Loucy (cell line): ENCODE measurements at regions not wholly inside any gene's neighbourhood (a gene's known extent, or its start where the extent isn't known, plus 50 kb on each side); places are given as distances from the start of the nearest gene placed in this dataset.
"Not testable (repeated sequence)": the region's sequence is repeated elsewhere in the genome, so short reads cannot be mapped to it uniquely, and the experiment has no call there.

Experiments used
- H2AFZ ChIP-seq: fragments of 200-600 bp; sonication (generic); 2 replicates; pipeline ENCODE4 v1.6.0; 2016; ENCODE audit warnings: antibody characterized with exemption, mild to moderate bottlenecking, low read length, moderate library complexity
- H3F3A ChIP-seq: fragments of 200-600 bp; 2 replicates; pipeline ENCODE4 v1.6.0; 2016; ENCODE audit warnings: antibody characterized with exemption, low read depth, mild to moderate bottlenecking
- H3K27me3 ChIP-seq: fragments of 200-600 bp; sonication (generic); 2 replicates; pipeline ENCODE4 v1.6.1; 2014; ENCODE audit warnings: low read length, mild to moderate bottlenecking; ENCODE audit not compliant: insufficient read depth, poor library complexity, severe bottlenecking
- H3K36me3 ChIP-seq: fragments of 200-600 bp; sonication (generic); 2 replicates; pipeline ENCODE4 v1.6.1; 2016; ENCODE audit warnings: low read length; ENCODE audit not compliant: insufficient read depth
- H3K4me1 ChIP-seq: fragments of 200-600 bp; sonication (generic); 2 replicates; pipeline ENCODE4 v1.5.1; 2014; ENCODE audit warnings: low read length, mild to moderate bottlenecking; ENCODE audit not compliant: insufficient read depth, poor library complexity, severe bottlenecking
- H3K4me2 ChIP-seq: fragments of 200-600 bp; sonication (generic); 2 replicates; pipeline ENCODE4 v1.6.0; 2014; ENCODE audit warnings: antibody characterized with exemption, low read length, low read depth, mild to moderate bottlenecking; ENCODE audit not compliant: poor library complexity, severe bottlenecking
- H3K4me3 ChIP-seq: fragments of 200-600 bp; sonication (generic); 2 replicates; pipeline ENCODE4 v1.5.1; 2014; ENCODE audit warnings: low read length, mild to moderate bottlenecking, mixed read lengths; ENCODE audit not compliant: poor library complexity, severe bottlenecking
- H3K79me2 ChIP-seq: fragments of 200-600 bp; sonication (generic); 2 replicates; pipeline ENCODE4 v1.6.1; 2014; ENCODE audit warnings: low read length; ENCODE audit not compliant: insufficient read depth
- H3K9ac ChIP-seq: fragments of 200-600 bp; sonication (generic); 2 replicates; pipeline ENCODE4 v1.6.0; 2014; ENCODE audit warnings: mild to moderate bottlenecking, low read depth, low read length, moderate library complexity; ENCODE audit not compliant: poor library complexity, severe bottlenecking
- H3K9me2 ChIP-seq: fragments of 200-600 bp; sonication (generic); replicated peaks from 2 replicates; pipeline ENCODE4 v1.6.1; 2016; ENCODE audit warnings: low read depth, low read length, mixed read lengths
- H3K9me3 ChIP-seq: fragments of 200-600 bp; sonication (generic); 2 replicates; pipeline ENCODE4 v1.6.1; 2014; ENCODE audit warnings: mild to moderate bottlenecking, antibody characterized with exemption, low read length, low read depth; ENCODE audit not compliant: insufficient read depth
- H4K20me1 ChIP-seq: fragments of 200-600 bp; sonication (generic); 2 replicates; pipeline ENCODE4 v1.6.0; 2014; ENCODE audit warnings: antibody characterized with exemption, low read length, mild to moderate bottlenecking; ENCODE audit not compliant: insufficient read depth, poor library complexity, severe bottlenecking

DNA sequence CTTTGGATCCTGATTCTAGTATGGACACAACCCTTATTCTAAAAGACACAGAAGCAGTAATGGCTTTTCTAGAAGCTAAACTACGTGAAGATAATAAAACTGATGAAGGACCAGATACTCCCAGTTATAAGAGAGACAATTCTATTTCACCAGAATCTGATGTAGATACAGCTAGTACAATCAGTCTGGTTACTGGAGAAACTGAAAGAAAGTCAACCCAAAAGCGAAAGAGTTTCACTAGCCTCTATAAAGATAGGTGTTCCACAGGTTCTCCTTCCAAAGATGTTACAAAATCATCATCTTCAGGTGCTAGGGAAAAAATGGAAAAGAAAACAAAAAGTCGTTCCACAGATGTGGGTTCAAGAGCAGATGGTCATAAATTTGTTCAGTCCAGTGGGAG, 161.5 kb upstream of the PRSS12 start:
- H3K9ac ChIP-seq, H3K9me2 ChIP-seq, H3K4me2 ChIP-seq, H3K4me1 ChIP-seq, H3K79me2 ChIP-seq, H3K27me3 ChIP-seq, H3K9me3 ChIP-seq, H3K36me3 ChIP-seq, H4K20me1 ChIP-seq, H3K4me3 ChIP-seq, H2AFZ ChIP-seq, H3F3A ChIP-seq: not testable (repeated sequence)

DNA sequence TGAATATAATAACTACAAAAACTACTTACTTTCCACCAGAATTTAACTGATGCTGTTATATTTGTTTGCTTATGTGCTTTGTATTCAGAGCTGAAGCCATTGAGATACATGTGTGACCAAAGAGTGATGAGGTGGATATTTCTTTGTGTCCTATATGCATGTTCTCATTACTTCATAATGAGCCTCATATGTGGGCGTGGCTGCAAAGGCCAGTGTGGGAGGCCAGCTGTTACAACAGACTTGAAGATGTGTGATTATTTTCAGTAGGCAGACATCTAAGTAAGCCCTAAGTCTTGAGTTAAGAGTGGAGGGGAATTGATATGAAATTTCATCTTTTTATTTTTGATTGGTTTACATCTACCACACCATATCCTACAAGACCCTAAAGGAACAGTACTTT, 163.3 kb upstream of the PRSS12 start:
- H3K9me2 ChIP-seq, H3K9me3 ChIP-seq, H3F3A ChIP-seq, H3K4me2 ChIP-seq, H3K4me1 ChIP-seq, H3K36me3 ChIP-seq, H4K20me1 ChIP-seq, H3K79me2 ChIP-seq, H2AFZ ChIP-seq, H3K27me3 ChIP-seq, H3K4me3 ChIP-seq, H3K9ac ChIP-seq: not testable (repeated sequence)

DNA sequence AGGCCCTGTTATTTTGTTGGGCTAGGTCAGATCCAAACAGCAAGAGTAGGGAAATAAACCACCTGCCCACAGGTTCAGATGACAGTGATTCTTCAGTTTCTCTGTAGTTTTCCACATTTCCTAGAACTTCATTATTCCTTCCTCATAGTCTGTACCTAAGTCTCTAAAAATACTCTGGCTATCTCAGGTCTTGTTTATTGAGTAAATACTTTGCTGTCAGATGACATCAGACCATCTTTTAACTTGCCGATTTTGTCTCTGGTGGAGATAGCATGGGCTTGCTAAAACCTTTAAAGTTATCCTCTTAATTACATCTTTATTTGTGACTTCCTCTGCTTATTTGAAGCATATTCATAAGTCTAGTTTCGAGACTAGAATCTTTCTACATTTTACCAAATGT, 155.1 kb upstream of the METTL14 start:
- not testable (repeated sequence) for H3F3A ChIP-seq, H3K9ac ChIP-seq, H2AFZ ChIP-seq, H3K9me3 ChIP-seq, H3K4me2 ChIP-seq, H3K79me2 ChIP-seq, H3K4me3 ChIP-seq, H3K36me3 ChIP-seq, H4K20me1 ChIP-seq, H3K4me1 ChIP-seq, H3K9me2 ChIP-seq, H3K27me3 ChIP-seq

DNA sequence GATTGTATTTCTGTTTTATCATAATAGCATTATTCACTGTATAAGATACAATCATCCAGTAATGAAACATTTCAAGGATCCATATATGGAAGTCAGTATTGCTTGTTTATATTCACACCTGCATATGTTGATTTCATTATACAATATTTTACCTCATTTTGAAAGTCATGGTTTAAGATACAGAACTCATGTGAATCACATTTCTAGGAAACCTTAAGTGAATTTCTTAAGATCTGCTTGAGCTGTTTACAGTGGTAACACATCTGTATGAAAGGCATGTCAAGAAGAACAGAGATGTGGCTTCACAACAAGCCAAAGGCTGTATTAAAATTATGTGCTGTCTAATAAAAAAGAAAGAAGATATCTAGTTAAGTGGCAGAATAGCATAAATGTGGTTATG, 153.2 kb upstream of the METTL14 start:
- H3K4me3 ChIP-seq, H2AFZ ChIP-seq, H3K4me2 ChIP-seq, H3K36me3 ChIP-seq, H3K9me2 ChIP-seq, H3K79me2 ChIP-seq, H3F3A ChIP-seq, H4K20me1 ChIP-seq, H3K27me3 ChIP-seq, H3K9me3 ChIP-seq, H3K9ac ChIP-seq, H3K4me1 ChIP-seq: not testable (repeated sequence)

DNA sequence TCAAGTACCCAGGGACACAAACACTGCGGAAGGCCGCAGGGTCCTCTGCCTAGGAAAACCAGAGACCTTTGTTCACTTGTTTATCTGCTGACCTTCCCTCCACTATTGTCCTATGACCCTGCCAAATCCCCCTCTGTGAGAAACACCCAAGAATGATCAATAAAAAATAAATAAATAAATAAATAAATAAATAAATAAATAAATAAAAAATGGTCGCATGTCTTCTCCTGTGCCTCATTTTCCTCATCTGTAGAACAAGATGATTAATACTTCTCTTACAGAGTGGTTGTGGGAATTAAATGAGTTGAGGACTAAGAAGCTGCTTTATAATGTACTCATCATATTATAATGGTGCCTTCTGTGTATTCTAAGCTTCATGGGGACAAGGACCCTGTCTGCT, 149.4 kb upstream of the METTL14 start:
- H3K27me3 ChIP-seq, H4K20me1 ChIP-seq, H2AFZ ChIP-seq, H3K9me3 ChIP-seq, H3K79me2 ChIP-seq, H3K4me2 ChIP-seq, H3K9ac ChIP-seq, H3F3A ChIP-seq, H3K36me3 ChIP-seq, H3K9me2 ChIP-seq, H3K4me1 ChIP-seq, H3K4me3 ChIP-seq: not testable (repeated sequence)
